ENCODE measurements at regions not wholly inside any gene's neighbourhood (a gene's known extent, or its start where the extent isn't known, plus 50 kb on each side); places are given as distances from the start of the nearest gene placed in this dataset.

- no peaks in the 10 kb centered on the region for H3K27me3 ChIP-seq (ENCODE audit: low read depth, low read length)
Observed at GRCh38 chrX:40448793-40449192, 132.0 kb upstream of the ATP6AP2 start.

GRCh38 chrX:40446921-40447320 lies 133.8 kb upstream of the ATP6AP2 start:
- no peaks in the 10 kb centered on the region for H3K27me3 ChIP-seq (ENCODE audit: low read depth, low read length)
- H3K4me1 ChIP-seq (ENCODE audit: control insufficient read depth in 1 of 2, insufficient read depth in 2 of 2, low read length in 2 of 2): peaks cover 0 to 6% of the 10 kb centered on the region in 2 donors
- no peak overlapping the region for H3K4me3 ChIP-seq (ENCODE audit: low read depth in 1 of 2, low read length in 2 of 2)
- no peaks in the 10 kb centered on the region for H3K36me3 ChIP-seq (ENCODE audit: control insufficient read depth in 1 of 2, insufficient read depth in 2 of 2, low read length in 2 of 2)
- no peaks in the 10 kb centered on the region for H3K9me3 ChIP-seq (ENCODE audit: control insufficient read depth in 1 of 2, low read length in 2 of 2)
- H3K27ac ChIP-seq (ENCODE audit: low read length): no peak overlapping the region

More at GRCh38 chrX:40448793-40449192, 132.0 kb upstream of the ATP6AP2 start:
- Histone ChIP-seq H3K27ac (ENCODE audit: low read length) (no peak overlapping the region), H3K4me1 (ENCODE audit: control insufficient read depth in 1 of 2, insufficient read depth in 2 of 2, low read length in 2 of 2) (peaks cover 0 to 6% of the 10 kb centered on the region in 2 donors), H3K4me3 (ENCODE audit: low read depth in 1 of 2, low read length in 2 of 2) (no peak overlapping the region), H3K9me3 (ENCODE audit: control insufficient read depth in 1 of 2, low read length in 2 of 2) (no peaks in the 10 kb centered on the region), H3K36me3 (ENCODE audit: control insufficient read depth in 1 of 2, insufficient read depth in 2 of 2, low read length in 2 of 2) (no peaks in the 10 kb centered on the region)

- Histone ChIP-seq H3K27me3 (ENCODE audit: low read depth, low read length) (no peaks in the 10 kb centered on the region), H3K27ac (ENCODE audit: low read length) (no peak overlapping the region), H3K4me1 (ENCODE audit: control insufficient read depth in 1 of 2, insufficient read depth in 2 of 2, low read length in 2 of 2) (peaks cover 0 to 6% of the 10 kb centered on the region in 2 donors), H3K4me3 (ENCODE audit: low read depth in 1 of 2, low read length in 2 of 2) (no peak overlapping the region), H3K9me3 (ENCODE audit: control insufficient read depth in 1 of 2, low read length in 2 of 2) (no peaks in the 10 kb centered on the region), H3K36me3 (ENCODE audit: control insufficient read depth in 1 of 2, insufficient read depth in 2 of 2, low read length in 2 of 2) (no peaks in the 10 kb centered on the region)
Observed at GRCh38 chrX:40445691-40446090, 135.1 kb upstream of the ATP6AP2 start.

DNA sequence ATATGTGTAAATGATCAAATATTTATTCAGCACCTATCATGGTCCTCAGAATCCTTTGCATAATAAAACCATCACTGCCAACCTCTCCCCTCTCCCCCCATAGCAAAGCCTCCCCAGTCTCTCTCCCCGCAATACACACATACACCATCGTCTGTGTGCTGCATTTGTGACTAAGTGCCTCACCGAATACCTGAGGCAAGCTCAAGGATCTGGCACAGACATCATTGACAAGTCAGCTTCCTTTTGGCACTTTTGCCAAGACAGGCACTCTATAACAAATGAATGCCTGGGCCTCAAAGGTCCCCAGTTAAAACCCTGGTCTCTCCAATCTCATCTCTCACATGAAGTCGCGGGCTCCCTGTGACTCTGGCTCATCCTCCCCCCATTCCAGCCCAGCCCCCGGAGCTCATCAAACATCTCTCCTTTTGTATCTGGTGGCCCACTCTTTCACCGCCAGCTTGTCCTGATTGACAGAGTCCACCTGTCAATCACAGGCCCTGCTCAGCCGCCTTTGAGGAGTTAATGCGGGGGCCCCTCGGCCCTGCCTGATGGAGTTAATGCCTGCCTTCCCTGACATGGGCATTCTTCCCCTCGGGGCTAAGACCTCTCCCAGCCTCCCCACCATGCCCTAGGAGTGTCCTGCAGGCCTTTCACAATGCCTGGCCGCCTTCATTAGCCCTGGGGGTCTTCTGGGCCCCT lies 135.8 kb upstream of the ATP6AP2 start:
- peaks cover 0 to 2% of the 10 kb centered on the region in 2 donors for H3K4me1 ChIP-seq (ENCODE audit: control insufficient read depth in 1 of 2, insufficient read depth in 2 of 2, low read length in 2 of 2)

DNA sequence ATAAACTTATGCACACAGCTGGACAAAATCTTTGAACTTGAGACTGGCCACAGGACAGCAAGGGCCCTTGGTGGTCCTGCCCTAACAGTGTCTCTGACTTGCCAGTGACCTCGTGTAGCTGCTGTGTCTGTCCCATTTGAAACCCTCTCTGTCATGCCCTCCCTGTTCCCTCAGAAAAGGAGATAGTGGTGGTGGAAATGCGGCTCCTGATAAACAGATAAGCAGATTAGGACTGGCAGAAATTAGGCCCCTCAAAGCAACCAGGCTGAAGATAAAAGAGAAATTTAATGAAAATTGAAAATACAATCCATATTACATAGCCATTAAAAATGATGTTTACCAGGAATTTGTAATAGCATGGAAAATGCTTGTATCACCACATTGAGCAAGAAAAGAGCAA lies 136.6 kb upstream of the ATP6AP2 start:
- Histone ChIP-seq H3K9me3 (ENCODE audit: control insufficient read depth in 1 of 2, low read length in 2 of 2) (no peaks in the 10 kb centered on the region), H3K36me3 (ENCODE audit: control insufficient read depth in 1 of 2, insufficient read depth in 2 of 2, low read length in 2 of 2) (no peaks in the 10 kb centered on the region), H3K4me3 (ENCODE audit: low read depth in 1 of 2, low read length in 2 of 2) (no peak overlapping the region), H3K4me1 (ENCODE audit: control insufficient read depth in 1 of 2, insufficient read depth in 2 of 2, low read length in 2 of 2) (no peaks in the 10 kb centered on the region), H3K27ac (ENCODE audit: low read length) (no peak overlapping the region), H3K27me3 (ENCODE audit: low read depth, low read length) (no peaks in the 10 kb centered on the region)

More for the DNA sequence above, 135.8 kb upstream of the ATP6AP2 start:
- H3K27me3 ChIP-seq (ENCODE audit: low read depth, low read length): no peaks in the 10 kb centered on the region
- H3K36me3 ChIP-seq (ENCODE audit: control insufficient read depth in 1 of 2, insufficient read depth in 2 of 2, low read length in 2 of 2): no peaks in the 10 kb centered on the region
- no peak overlapping the region for H3K4me3 ChIP-seq (ENCODE audit: low read depth in 1 of 2, low read length in 2 of 2)
- H3K9me3 ChIP-seq (ENCODE audit: control insufficient read depth in 1 of 2, low read length in 2 of 2): no peaks in the 10 kb centered on the region
- no peak overlapping the region for H3K27ac ChIP-seq (ENCODE audit: low read length)

GRCh38 chrX:40440866-40441265 lies 139.9 kb upstream of the ATP6AP2 start:
- Histone ChIP-seq H3K27ac (ENCODE audit: low read length) (no peak overlapping the region), H3K9me3 (ENCODE audit: control insufficient read depth in 1 of 2, low read length in 2 of 2) (no peaks in the 10 kb centered on the region), H3K4me3 (ENCODE audit: low read depth in 1 of 2, low read length in 2 of 2) (no peak overlapping the region), H3K36me3 (ENCODE audit: control insufficient read depth in 1 of 2, insufficient read depth in 2 of 2, low read length in 2 of 2) (no peaks in the 10 kb centered on the region), H3K4me1 (ENCODE audit: control insufficient read depth in 1 of 2, insufficient read depth in 2 of 2, low read length in 2 of 2) (no peaks in the 10 kb centered on the region), H3K27me3 (ENCODE audit: low read depth, low read length) (no peaks in the 10 kb centered on the region)

DNA sequence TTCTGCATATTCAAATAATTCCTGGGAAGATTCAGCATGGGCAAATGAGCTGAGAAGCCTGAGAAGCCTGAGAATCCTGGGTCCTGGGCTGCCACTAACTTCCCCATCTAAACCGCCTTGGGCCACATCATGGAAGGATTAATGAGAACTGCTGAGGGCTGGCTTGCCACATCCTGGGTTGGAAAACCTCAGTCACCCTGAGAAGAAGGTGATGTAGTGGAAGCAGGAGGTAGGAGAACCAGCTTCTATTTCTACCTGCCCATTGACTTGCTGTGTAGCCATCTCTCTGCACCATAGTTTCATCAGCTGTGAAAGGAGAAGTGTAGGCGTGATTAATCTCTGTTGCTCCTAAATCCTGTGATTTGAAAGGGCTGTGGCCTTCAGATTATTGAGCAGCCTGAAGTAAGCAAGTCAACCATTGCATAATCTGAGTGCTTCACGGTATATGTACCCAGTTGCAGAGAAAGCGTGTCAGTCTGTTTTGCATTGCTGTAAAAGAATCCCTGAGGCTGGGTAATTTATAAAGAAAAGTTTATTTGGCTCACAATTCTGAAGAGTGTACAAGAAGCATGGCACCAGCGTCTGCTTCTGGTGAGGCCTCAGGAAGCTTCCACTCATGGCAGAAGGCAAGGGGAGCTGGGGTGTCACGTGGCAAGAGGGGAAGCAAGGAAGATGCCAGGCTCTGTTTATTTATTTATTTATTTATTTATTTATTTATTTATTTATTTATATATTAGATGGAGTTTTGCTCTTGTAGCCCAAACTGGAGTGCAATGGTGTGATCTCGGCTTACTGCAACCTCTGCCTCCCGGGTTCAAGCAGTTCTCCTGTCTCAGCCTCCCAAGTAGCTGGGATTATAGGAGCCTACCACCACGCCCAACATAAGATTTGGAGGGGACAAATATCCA lies 140.9 kb upstream of the ATP6AP2 start:
- H3K4me3 ChIP-seq (ENCODE audit: low read depth in 1 of 2, low read length in 2 of 2): no peak overlapping the region
- H3K27ac ChIP-seq (ENCODE audit: low read length): no peak overlapping the region
- no peaks in the 10 kb centered on the region for H3K9me3 ChIP-seq (ENCODE audit: control insufficient read depth in 1 of 2, low read length in 2 of 2)
- H3K36me3 ChIP-seq (ENCODE audit: control insufficient read depth in 1 of 2, insufficient read depth in 2 of 2, low read length in 2 of 2): no peaks in the 10 kb centered on the region
- H3K4me1 ChIP-seq (ENCODE audit: control insufficient read depth in 1 of 2, insufficient read depth in 2 of 2, low read length in 2 of 2): peaks cover 0 to 8% of the 10 kb centered on the region in 2 donors
- no peaks in the 10 kb centered on the region for H3K27me3 ChIP-seq (ENCODE audit: low read depth, low read length)

GRCh38 chrX:40437348-40437747 lies 143.4 kb upstream of the ATP6AP2 start:
- Histone ChIP-seq H3K27ac (ENCODE audit: low read length) (no peak overlapping the region), H3K4me1 (ENCODE audit: control insufficient read depth in 1 of 2, insufficient read depth in 2 of 2, low read length in 2 of 2) (peaks cover 0 to 9% of the 10 kb centered on the region in 2 donors), H3K9me3 (ENCODE audit: control insufficient read depth in 1 of 2, low read length in 2 of 2) (no peaks in the 10 kb centered on the region), H3K4me3 (ENCODE audit: low read depth in 1 of 2, low read length in 2 of 2) (no peak overlapping the region), H3K27me3 (ENCODE audit: low read depth, low read length) (no peaks in the 10 kb centered on the region), H3K36me3 (ENCODE audit: control insufficient read depth in 1 of 2, insufficient read depth in 2 of 2, low read length in 2 of 2) (no peaks in the 10 kb centered on the region)

- Histone ChIP-seq H3K27me3 (ENCODE audit: low read depth, low read length) (no peaks in the 10 kb centered on the region), H3K27ac (ENCODE audit: low read length) (no peak overlapping the region), H3K4me3 (ENCODE audit: low read depth in 1 of 2, low read length in 2 of 2) (no peak overlapping the region)
Observed at GRCh38 chrX:40434947-40435346, 145.8 kb upstream of the ATP6AP2 start.

DNA sequence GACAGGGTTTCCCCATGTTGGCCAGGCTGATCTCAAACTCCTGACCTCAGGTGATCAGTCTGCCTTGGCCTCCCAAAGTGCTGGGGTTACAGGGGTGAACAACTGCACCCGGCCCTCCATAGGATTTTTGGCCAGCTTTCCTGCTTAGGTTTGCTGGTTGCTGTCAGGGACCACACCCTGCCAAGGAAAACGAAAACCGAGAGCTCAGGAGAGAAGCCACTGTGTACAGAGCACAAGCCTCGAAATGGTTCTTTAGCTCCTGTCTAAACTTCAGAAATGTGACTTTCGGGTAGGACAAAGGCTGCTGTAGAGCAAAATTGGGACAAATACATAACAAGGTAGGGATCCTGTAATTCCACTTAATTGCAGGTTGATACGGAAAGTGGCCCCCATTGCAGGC lies 146.3 kb upstream of the ATP6AP2 start:
- H3K4me3 ChIP-seq (ENCODE audit: low read depth in 1 of 2, low read length in 2 of 2): no peak overlapping the region

More at GRCh38 chrX:40434947-40435346, 145.8 kb upstream of the ATP6AP2 start:
- H3K4me1 ChIP-seq (ENCODE audit: control insufficient read depth in 1 of 2, insufficient read depth in 2 of 2, low read length in 2 of 2): peaks cover 0 to 9% of the 10 kb centered on the region in 2 donors
- H3K36me3 ChIP-seq (ENCODE audit: control insufficient read depth in 1 of 2, insufficient read depth in 2 of 2, low read length in 2 of 2): no peaks in the 10 kb centered on the region
- H3K9me3 ChIP-seq (ENCODE audit: control insufficient read depth in 1 of 2, low read length in 2 of 2): no peaks in the 10 kb centered on the region

GRCh38 chrX:40433160-40433559 lies 147.6 kb upstream of the ATP6AP2 start:
- H3K27ac ChIP-seq (ENCODE audit: low read length): no peak overlapping the region
- H3K27me3 ChIP-seq (ENCODE audit: low read depth, low read length): no peaks in the 10 kb centered on the region
- H3K9me3 ChIP-seq (ENCODE audit: control insufficient read depth in 1 of 2, low read length in 2 of 2): peaks cover 0 to 4% of the 10 kb centered on the region in 2 donors
- no peaks in the 10 kb centered on the region for H3K36me3 ChIP-seq (ENCODE audit: control insufficient read depth in 1 of 2, insufficient read depth in 2 of 2, low read length in 2 of 2)
- H3K4me1 ChIP-seq (ENCODE audit: control insufficient read depth in 1 of 2, insufficient read depth in 2 of 2, low read length in 2 of 2): peaks cover 0 to 9% of the 10 kb centered on the region in 2 donors
- H3K4me3 ChIP-seq (ENCODE audit: low read depth in 1 of 2, low read length in 2 of 2): no peak overlapping the region

More for the DNA sequence above, 146.3 kb upstream of the ATP6AP2 start:
- H3K4me1 ChIP-seq (ENCODE audit: control insufficient read depth in 1 of 2, insufficient read depth in 2 of 2, low read length in 2 of 2): peaks cover 0 to 9% of the 10 kb centered on the region in 2 donors
- no peaks in the 10 kb centered on the region for H3K27me3 ChIP-seq (ENCODE audit: low read depth, low read length)
- H3K27ac ChIP-seq (ENCODE audit: low read length): no peak overlapping the region
- H3K36me3 ChIP-seq (ENCODE audit: control insufficient read depth in 1 of 2, insufficient read depth in 2 of 2, low read length in 2 of 2): no peaks in the 10 kb centered on the region
- no peaks in the 10 kb centered on the region for H3K9me3 ChIP-seq (ENCODE audit: control insufficient read depth in 1 of 2, low read length in 2 of 2)

Data from muscle layer of duodenum (tissue), 2 donors.